ENCODE measurements at regions not wholly inside any gene's neighbourhood (a gene's known extent, or its start where the extent isn't known, plus 50 kb on each side); places are given as distances from the start of the nearest gene placed in this dataset.

- ATAC-seq (ENCODE audit: low read depth): no peak
- ChIA-PET CTCF (no interaction called here), POLR2A (ENCODE audit: unreplicated experiment) (no interaction called here)
- intact Hi-C loops (cut with micrococcal nuclease) (no loop called here), in situ Hi-C loops (cut with MboI; ENCODE audit: low sequenced_read_pairs) (no loop called here), dilution Hi-C loops (cut with HindIII; ENCODE audit: low sequenced_read_pairs, unreplicated experiment) (no loop called here)
- Histone ChIP-seq H3K36me3 (ENCODE audit: control insufficient read depth, insufficient read depth, low read length) (no peaks in the 10 kb centered on the region), H4K8ac (ENCODE audit: low read depth in 2 of 2, low read length in 2 of 2) (no peak overlapping the region), H3K9me3 (ENCODE audit: control insufficient read depth, insufficient read depth, low read length) (peaks cover 42% of the 10 kb centered on the region), H3K14ac (replicated peaks; ENCODE audit: low read depth, low read length) (no peak overlapping the region), H4K5ac (ENCODE audit: low read depth, low read length) (no peak overlapping the region), H2AFZ (replicated peaks; ENCODE audit: low read length, poor library complexity) (no peak overlapping the region), H3K23ac (ENCODE audit: low read depth, low read length) (no peak overlapping the region), H3K79me1 (ENCODE audit: low read depth in 1 of 2, low read length in 2 of 2) (no peaks in the 10 kb centered on the region), H3K18ac (ENCODE audit: low read depth, low read length) (no peak overlapping the region), H4K20me1 (ENCODE audit: insufficient read depth, low read length) (no peaks in the 10 kb centered on the region), H3K4me3 (ENCODE audit: insufficient read depth, low read depth, low read length) (no peak overlapping the region), H3K9me1 (ENCODE audit: insufficient read depth, low read length) (no peaks in the 10 kb centered on the region), H3K4ac (ENCODE audit: low read depth, low read length) (no peak overlapping the region), H3K27me3 (ENCODE audit: control insufficient read depth, insufficient read depth, low read length) (no peaks in the 10 kb centered on the region), H2AK9ac (replicated peaks; ENCODE audit: low read depth, low read length, poor library complexity) (no peak overlapping the region), H2BK5ac (ENCODE audit: low read depth, low read length, poor library complexity, severe bottlenecking) (no peak overlapping the region), H2AK5ac (ENCODE audit: low read depth, low read length) (no peak overlapping the region), H3K9ac (ENCODE audit: low read depth, low read length) (no peak overlapping the region), H3K56ac (ENCODE audit: extremely low read depth, insufficient read depth, low read length) (no peak overlapping the region), H2BK120ac (ENCODE audit: low read depth, low read length) (no peak overlapping the region), H2BK20ac (ENCODE audit: low read depth, low read length) (no peak overlapping the region), H2BK15ac (ENCODE audit: low read depth, low read length) (no peak overlapping the region), H4K91ac (ENCODE audit: insufficient read depth, low read depth, low read length) (no peak overlapping the region), H3K27ac (ENCODE audit: insufficient read depth, low read length) (no peak overlapping the region), H3K4me2 (ENCODE audit: low read depth, low read length) (no peak overlapping the region), H3K4me1 (ENCODE audit: control insufficient read depth, insufficient read depth, low read length) (no peaks in the 10 kb centered on the region)
- BruUV-seq (replicated peaks): no TSS peak
- TF ChIP-seq RFX5 (IDR thresholded peaks at IDR 0.05; ENCODE audit: low read depth, low read length): no peak
- no peak for TF ChIP-seq ELK1 (IDR thresholded peaks at IDR 0.05; ENCODE audit: borderline replicate concordance, low read depth, low read length)
- no peak for TF ChIP-seq BHLHE40 (IDR thresholded peaks at IDR 0.05; ENCODE audit: low read depth, low read length)
- TF ChIP-seq CEBPB (IDR thresholded peaks at IDR 0.05; ENCODE audit: low read depth, low read length): no peak
- TF ChIP-seq NFE2L2 (IDR thresholded peaks at IDR 0.05; ENCODE audit: low read depth, low read length): no peak
- TF ChIP-seq RAD21 (IDR thresholded peaks at IDR 0.05; ENCODE audit: low read length): no peak
- no peak for TF ChIP-seq MAFK (IDR thresholded peaks at IDR 0.05; ENCODE audit: low read depth, low read length)
- TF ChIP-seq FOS (IDR thresholded peaks at IDR 0.05; ENCODE audit: low read depth, low read length): no peak
- no peak for TF ChIP-seq MXI1 (IDR thresholded peaks at IDR 0.05; ENCODE audit: borderline replicate concordance, low read depth, low read length)
- TF ChIP-seq CTCF (conservative IDR thresholded peaks at IDR 0.05; ENCODE audit: low read depth, low read length): no peak
- TF ChIP-seq USF2 (IDR thresholded peaks at IDR 0.05; ENCODE audit: low read depth, low read length): no peak
- TF ChIP-seq SMC3 (IDR thresholded peaks at IDR 0.05; ENCODE audit: low read depth, low read length): no peak
- no peak for TF ChIP-seq MAZ (IDR thresholded peaks at IDR 0.05; ENCODE audit: borderline replicate concordance, low read depth, low read length)
- no peak for TF ChIP-seq POLR2A (IDR thresholded peaks at IDR 0.05; ENCODE audit: low read depth, low read length)
- no peak for TF ChIP-seq RCOR1 (IDR thresholded peaks at IDR 0.05; ENCODE audit: insufficient replicate concordance, low read length)
- no peak for TF ChIP-seq CHD1 (IDR thresholded peaks at IDR 0.05; ENCODE audit: low read depth, low read length)
- no peak for DNase-seq
- no CpG with 5 or more reads among the region's 4 CpGs for WGBS, 2 experiments (ENCODE audit: extremely low coverage in 2 of 2, insufficient read length in 1 of 2)
Observed at GRCh38 chr14:97544571-97544970, 747.4 kb downstream of the VRK1 start.

All from IMR-90 (cell line).